GM18508 (cell line): ENCODE measurements at regions not wholly inside any gene's neighbourhood (a gene's known extent, or its start where the extent isn't known, plus 50 kb on each side); places are given as distances from the start of the nearest gene placed in this dataset.

Experiments used
- ATAC-seq: cut with Tn5 transposase; IDR thresholded peaks from one replicate; pipeline ENCODE4 v1.9.1; 2021; ENCODE audit warnings: moderate number of reproducible peaks; ENCODE audit not compliant: insufficient read depth, unreplicated experiment

- no peak for ATAC-seq
Observed at GRCh38 chr16:85470873-85471272, 142.2 kb upstream of the GSE1 start.

GRCh38 chr16:85471469-85472431 is 141.4 kb upstream of the GSE1 start:
- no peak for ATAC-seq

GRCh38 chr16:85472514-85472913 is 140.6 kb upstream of the GSE1 start:
- ATAC-seq, result no peak

GRCh38 chr16:85473323-85473722 is 139.8 kb upstream of the GSE1 start:
- ATAC-seq, result no peak

- no peak for ATAC-seq
Observed at GRCh38 chr16:85473909-85474620, 139.1 kb upstream of the GSE1 start.

GRCh38 chr16:85474621-85475217 is 138.4 kb upstream of the GSE1 start:
- ATAC-seq, result no peak

- ATAC-seq, result no peak
Observed at GRCh38 chr16:85475233-85475632, 137.9 kb upstream of the GSE1 start.

- ATAC-seq, result no peak
Observed at GRCh38 chr16:85475691-85476300, 137.3 kb upstream of the GSE1 start.

- ATAC-seq, result no peak
Observed at GRCh38 chr16:85476389-85476788, 136.7 kb upstream of the GSE1 start.

GRCh38 chr16:85477801-85478363 is 135.2 kb upstream of the GSE1 start:
- ATAC-seq, result no peak

GRCh38 chr16:85479972-85480726 is 133.0 kb upstream of the GSE1 start:
- ATAC-seq, result no peak

- ATAC-seq, result no peak
Observed at GRCh38 chr16:85480727-85481101, 132.4 kb upstream of the GSE1 start.

GRCh38 chr16:85481206-85481605 is 131.9 kb upstream of the GSE1 start:
- no peak for ATAC-seq

GRCh38 chr16:85481738-85482137 is 131.4 kb upstream of the GSE1 start:
- ATAC-seq, result no peak

- no peak for ATAC-seq
Observed at GRCh38 chr16:85483424-85483823, 129.7 kb upstream of the GSE1 start.

- no peak for ATAC-seq
Observed at GRCh38 chr16:85484347-85485300, 128.5 kb upstream of the GSE1 start.

GRCh38 chr16:85485379-85485778 is 127.7 kb upstream of the GSE1 start:
- ATAC-seq, result no peak

- ATAC-seq, result no peak
Observed at GRCh38 chr16:85486256-85486915, 126.7 kb upstream of the GSE1 start.
